ENCODE measurements at regions not wholly inside any gene's neighbourhood (a gene's known extent, or its start where the extent isn't known, plus 50 kb on each side); places are given as distances from the start of the nearest gene placed in this dataset.

DNA sequence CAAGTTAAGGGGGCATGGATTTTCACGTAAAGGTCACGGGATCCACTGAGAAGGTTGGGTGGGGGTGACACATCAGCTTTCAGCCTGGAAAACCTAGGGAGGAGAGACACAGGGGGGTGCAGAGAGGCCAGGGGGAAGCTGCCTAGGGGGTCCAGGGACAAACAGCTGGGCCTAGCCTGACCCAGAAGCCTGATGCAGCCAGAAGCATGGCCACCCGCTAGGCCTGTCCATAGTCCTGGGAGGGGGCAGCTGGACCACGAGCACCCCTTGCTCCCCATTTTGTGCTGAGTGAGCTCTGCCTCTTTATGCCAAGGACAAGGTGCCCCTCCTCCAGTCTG lies 322.7 kb upstream of the RTL1 start:
- no peak for TF ChIP-seq CTCF (IDR thresholded peaks at IDR 0.05; ENCODE audit: control extremely low read depth, extremely low read depth)
- Histone ChIP-seq H3K36me3 (ENCODE audit: control insufficient read depth in 4 of 4, insufficient read depth in 4 of 4, low read length in 4 of 4) (no peaks in the 10 kb centered on the region), H3K9ac (ENCODE audit: insufficient read depth in 1 of 2, low read length in 2 of 2) (no peak overlapping the region), H3K27ac (ENCODE audit: low read depth in 1 of 2, low read length in 1 of 2) (no peak overlapping the region), H3K9me3 (ENCODE audit: control insufficient read depth in 4 of 4, insufficient read depth in 3 of 4, low read length in 3 of 4) (peaks cover 0 to under 1% (median 0%) of the 10 kb centered on the region in 4 donors), H3K27me3 (ENCODE audit: control insufficient read depth in 3 of 3, insufficient read depth in 3 of 3, low read length in 2 of 3) (no peaks in the 10 kb centered on the region), H3K4me1 (ENCODE audit: control insufficient read depth in 5 of 5, insufficient read depth in 5 of 5, low read length in 5 of 5) (peaks cover 0 to 75% (median 15%) of the 10 kb centered on the region in 5 donors), H3K4me3 (no peak overlapping the region)
- ATAC-seq (ENCODE audit: insufficient read depth, low FRiP score) (no peak), DNase-seq (peak in 2 of 3 donors; percentile 32 to 41)
- 87 to 89% methylated on average over 4 of the region's 4 CpGs for WGBS, 2 donors

DNA sequence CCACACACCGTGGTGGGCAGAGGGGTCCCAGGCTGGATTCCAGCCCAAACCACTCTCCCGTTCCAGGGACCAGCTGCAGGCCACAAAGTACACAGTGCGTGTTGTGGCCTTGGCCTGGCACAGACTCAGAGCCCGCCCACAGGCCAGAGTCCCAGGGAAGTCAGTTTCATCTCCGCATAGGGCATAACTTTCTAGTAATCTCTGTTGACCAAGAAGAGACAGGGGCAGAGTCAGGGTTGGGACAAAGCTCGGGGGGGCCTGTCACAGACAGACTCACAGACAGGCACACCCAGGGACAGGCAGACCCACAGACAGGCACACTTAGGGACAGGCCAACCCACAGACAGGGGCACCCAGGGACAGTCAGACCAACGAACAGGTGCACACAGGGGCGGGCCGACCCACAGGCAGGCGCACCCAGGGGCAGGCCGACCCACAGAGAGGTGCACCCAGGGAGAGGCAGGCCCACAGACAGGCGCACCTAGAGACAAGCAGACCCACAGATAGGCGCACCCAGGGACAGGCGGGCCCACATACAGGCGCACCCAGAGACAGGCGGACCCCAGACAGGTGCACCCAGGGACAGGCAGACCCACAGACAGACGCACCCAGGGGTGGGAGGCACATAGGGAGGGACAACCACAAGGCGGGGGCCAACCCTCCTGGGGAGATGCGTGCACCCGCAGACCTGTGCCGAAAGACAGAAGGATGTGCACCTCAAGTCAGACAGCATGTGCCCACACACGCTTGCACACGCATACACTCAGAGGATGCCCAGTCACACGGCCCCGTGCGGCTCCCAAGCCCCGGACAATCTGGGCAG lies 323.3 kb upstream of the RTL1 start:
- WGBS, 2 donors, result 82 to 86% methylated on average over 26 to 27 of the region's 27 CpGs
- ATAC-seq (ENCODE audit: insufficient read depth, low FRiP score) (no peak), DNase-seq (peak; percentile 54 to 58 (median 55))
- Histone ChIP-seq H3K36me3 (ENCODE audit: control insufficient read depth in 4 of 4, insufficient read depth in 4 of 4, low read length in 4 of 4) (no peaks in the 10 kb centered on the region), H3K27ac (ENCODE audit: low read depth in 1 of 2, low read length in 1 of 2) (no peak overlapping the region), H3K9ac (ENCODE audit: insufficient read depth in 1 of 2, low read length in 2 of 2) (no peak overlapping the region), H3K4me1 (ENCODE audit: control insufficient read depth in 5 of 5, insufficient read depth in 5 of 5, low read length in 5 of 5) (peaks cover 0 to 74% (median 15%) of the 10 kb centered on the region in 5 donors), H3K27me3 (ENCODE audit: control insufficient read depth in 3 of 3, insufficient read depth in 3 of 3, low read length in 2 of 3) (no peaks in the 10 kb centered on the region), H3K4me3 (no peak overlapping the region), H3K9me3 (ENCODE audit: control insufficient read depth in 4 of 4, insufficient read depth in 3 of 4, low read length in 3 of 4) (no peaks in the 10 kb centered on the region)
- TF ChIP-seq CTCF (IDR thresholded peaks at IDR 0.05; ENCODE audit: control extremely low read depth, extremely low read depth), result no peak

GRCh38 chr14:101227611-101228594 lies 324.4 kb upstream of the RTL1 start:
- H3K36me3 ChIP-seq (ENCODE audit: control insufficient read depth in 4 of 4, insufficient read depth in 4 of 4, low read length in 4 of 4), result no peaks in the 10 kb centered on the region
- peaks cover 0 to 74% (median 20%) of the 10 kb centered on the region in 5 donors for H3K4me1 ChIP-seq (ENCODE audit: control insufficient read depth in 5 of 5, insufficient read depth in 5 of 5, low read length in 5 of 5)
- H3K9ac ChIP-seq (ENCODE audit: insufficient read depth in 1 of 2, low read length in 2 of 2), result no peak overlapping the region
- TF ChIP-seq CTCF (IDR thresholded peaks at IDR 0.05; ENCODE audit: control extremely low read depth, extremely low read depth), result no peak
- H3K9me3 ChIP-seq (ENCODE audit: control insufficient read depth in 4 of 4, insufficient read depth in 3 of 4, low read length in 3 of 4), result no peaks in the 10 kb centered on the region
- no peak overlapping the region for H3K4me3 ChIP-seq
- H3K27ac ChIP-seq (ENCODE audit: low read depth in 1 of 2, low read length in 1 of 2), result no peak overlapping the region
- H3K27me3 ChIP-seq (ENCODE audit: control insufficient read depth in 3 of 3, insufficient read depth in 3 of 3, low read length in 2 of 3), result no peaks in the 10 kb centered on the region
- WGBS, 2 donors, result 83 to 91% methylated on average over 41 of the region's 41 CpGs
- peak; percentile 67 to 73 (median 70) for DNase-seq
- no peak for ATAC-seq (ENCODE audit: insufficient read depth, low FRiP score)
